Panc1 (cell line): ENCODE measurements at regions not wholly inside any gene's neighbourhood (a gene's known extent, or its start where the extent isn't known, plus 50 kb on each side); places are given as distances from the start of the nearest gene placed in this dataset.

Source experiments
- ATAC-seq: fragments of 200-7000 bp; cut with Tn5 transposase; 2 replicates; pipeline ENCODE4 v1.9.1; 2020; ENCODE audit warnings: mild to moderate bottlenecking, moderate library complexity
- BruUV-seq: library from RNA; stranded (reverse); fragments of 400-500 nt; replicated peaks from 2 replicates; lab custom pipeline; 2021; lab: Mats Ljungman, UMichigan
- CTCF ChIA-PET: fragments of 300-600 bp; sonication (Branson Sonifier 250); formaldehyde crosslinking; loops from one replicate; lab custom pipeline; 2022; ENCODE audit warnings: antibody characterized with exemption; lab: Charles Lee
- POLR2A ChIA-PET: fragments of 300-600 bp; sonication (Branson Sonifier 250); formaldehyde crosslinking; loops from one replicate; lab custom pipeline; 2022; ENCODE audit warnings: antibody characterized with exemption; lab: Charles Lee
- DNase-seq: peaks from one replicate; pipeline ENCODE4 v3.0.0-alpha.2; 2010; ENCODE audit warnings: low read depth, low spot score
- H3K27ac ChIP-seq: 2 replicates; pipeline ENCODE4 v1.5.1; 2011; ENCODE audit warnings: mild to moderate bottlenecking, low read length, inconsistent platforms
- H3K27me3 ChIP-seq: fragments of 200-500 bp; sonication (Bioruptor generic); 2 replicates; pipeline ENCODE4 v1.6.0; 2014; ENCODE audit warnings: low read length, inconsistent platforms; ENCODE audit not compliant: control insufficient read depth, insufficient read depth
- H3K36me3 ChIP-seq: fragments of 200-500 bp; sonication (Bioruptor generic); 2 replicates; pipeline ENCODE4 v1.5.1; 2014; ENCODE audit warnings: inconsistent platforms, mild to moderate bottlenecking, low read length, moderate library complexity; ENCODE audit not compliant: control insufficient read depth, insufficient read depth
- H3K4me1 ChIP-seq: 2 replicates; pipeline ENCODE4 v1.5.1; 2011; ENCODE audit warnings: inconsistent platforms, mild to moderate bottlenecking, low read length, moderate library complexity; ENCODE audit not compliant: control insufficient read depth, insufficient read depth
- H3K4me3 ChIP-seq, 2 experiments: 2 replicates each; pipeline ENCODE4 v1.5.1; 2011 to 2012; ENCODE audit warnings: low read depth in 2 of 2, low read length in 2 of 2, mild to moderate bottlenecking in 2 of 2, inconsistent platforms in 1 of 2, moderate library complexity in 1 of 2
- H3K9me3 ChIP-seq: fragments of 200-500 bp; sonication (Bioruptor generic); 2 replicates; pipeline ENCODE4 v1.5.1; 2014; ENCODE audit warnings: low read depth, mild to moderate bottlenecking, inconsistent platforms, low read length, moderate library complexity; ENCODE audit not compliant: control insufficient read depth, insufficient read depth
- CTCF ChIP-seq: fragments of 450-650 bp; IDR thresholded peaks from 2 replicates; pipeline ENCODE4 v1.5.1; 2017; ENCODE audit warnings: mild to moderate bottlenecking
- POLR2AphosphoS5 ChIP-seq: IDR thresholded peaks from 2 replicates; pipeline ENCODE4 v1.6.1; 2012; ENCODE audit warnings: mild to moderate bottlenecking, low read depth, low read length, moderate library complexity
- REST ChIP-seq, 2 experiments: IDR thresholded peaks; 2 replicates each; pipeline ENCODE4 v1.6.1; 2011 to 2012; ENCODE audit warnings: low read depth in 2 of 2, control low read depth in 1 of 2, low read length in 1 of 2, mild to moderate bottlenecking in 1 of 2, moderate library complexity in 1 of 2; ENCODE audit not compliant: insufficient read depth in 1 of 2
- SIN3A ChIP-seq: IDR thresholded peaks from 2 replicates; pipeline ENCODE4 v1.6.1; 2012; ENCODE audit warnings: low read depth, mild to moderate bottlenecking, low read length, moderate library complexity, borderline replicate concordance; ENCODE audit not compliant: insufficient read depth
- TCF7L2 ChIP-seq: IDR thresholded peaks from 2 replicates; pipeline ENCODE4 v1.6.1; 2011; ENCODE audit warnings: mild to moderate bottlenecking, low read depth, low read length, inconsistent platforms
- in situ Hi-C: cut with HindIII; loops from 2 replicates; pipeline ENCODE4 v1.10.0; 2016; ENCODE audit warnings: low sequenced_read_pairs, low pct_unique_long_range_greater_than_20kb
- intact Hi-C: fragments of 100-400 bp; cut with micrococcal nuclease; formaldehyde crosslinking; loops from one replicate; pipeline ENCODE4 v1.10.0; 2022; ENCODE audit not compliant: unreplicated experiment

GRCh38 chr2:55782528-55783173, 89.0 kb upstream of the PNPT1 start:
- TF ChIP-seq POLR2AphosphoS5 (no peak), CTCF (no peak), REST (IDR thresholded peaks at IDR 0.05; ENCODE audit: insufficient read depth in 1 of 2, low read depth in 2 of 2, low read length in 1 of 2) (no peak), TCF7L2 (no peak), SIN3A (no peak)
- Histone ChIP-seq H3K4me1 (peaks cover 18% of the 10 kb centered on the region), H3K27ac (no peak overlapping the region), H3K4me3 (no peak overlapping the region), H3K9me3 (no peaks in the 10 kb centered on the region), H3K36me3 (no peaks in the 10 kb centered on the region), H3K27me3 (no peaks in the 10 kb centered on the region)
- CTCF ChIA-PET: interaction anchor here (1.0 kb wide), 1 partner anchor 227 kb away, joined by 5 read pairs; no protein-coding TSS in a partner anchor
- BruUV-seq: no TSS peak
- POLR2A ChIA-PET: interaction anchor here (0.7 kb wide), 1 partner anchor 87 kb away, joined by 12 read pairs; no protein-coding TSS in a partner anchor
- in situ Hi-C loops (no loop called here), intact Hi-C loops (no loop called here)
- no peak for DNase-seq
- no peak for ATAC-seq

GRCh38 chr2:55781542-55781941, 87.9 kb upstream of the PNPT1 start:
- no TSS peak for BruUV-seq
- ChIA-PET POLR2A (no interaction called here), CTCF (interaction anchor here (1.0 kb wide), 1 partner anchor 228 kb away, joined by 5 read pairs; no protein-coding TSS in a partner anchor)
- Histone ChIP-seq H3K27ac (peak overlapping the region; percentile 45), H3K4me3 (no peak overlapping the region), H3K36me3 (no peaks in the 10 kb centered on the region), H3K4me1 (peaks cover 18% of the 10 kb centered on the region), H3K27me3 (no peaks in the 10 kb centered on the region), H3K9me3 (no peaks in the 10 kb centered on the region)
- no peak for ATAC-seq
- no peak for DNase-seq
- TF ChIP-seq CTCF (no peak; the same call in 1 of the 2 replicates), TCF7L2 (no peak), REST (IDR thresholded peaks at IDR 0.05; ENCODE audit: insufficient read depth in 1 of 2, low read depth in 2 of 2, low read length in 1 of 2) (no peak), SIN3A (no peak), POLR2AphosphoS5 (no peak)
- in situ Hi-C loops (no loop called here), intact Hi-C loops (no loop called here)
